ENCODE measurements at regions not wholly inside any gene's neighbourhood (a gene's known extent, or its start where the extent isn't known, plus 50 kb on each side); places are given as distances from the start of the nearest gene placed in this dataset.
A peak's percentile ranks its signal among the peaks of the same experiment; 100 is the strongest.

GRCh38 chr6:141403827-141404226 is 728.9 kb upstream of the GJE1 start:
- Mint-ChIP-seq H3K4me1 (ENCODE audit: low read depth, unreplicated experiment) (no peaks in the 10 kb centered on the region), H3K4me3 (ENCODE audit: unreplicated experiment) (no peak overlapping the region), H3K27ac (ENCODE audit: unreplicated experiment) (no peak overlapping the region), H3K27me3 (ENCODE audit: low read depth, unreplicated experiment) (no peaks in the 10 kb centered on the region), H3K9me3 (ENCODE audit: unreplicated experiment) (peaks cover 4% of the 10 kb centered on the region), H3K36me3 (ENCODE audit: low read depth, unreplicated experiment) (no peaks in the 10 kb centered on the region)
- Histone ChIP-seq H3K9ac (ENCODE audit: low read length) (no peak overlapping the region), H3K27ac (ENCODE audit: low read depth, low read length) (no peak overlapping the region), H3K4me1 (ENCODE audit: insufficient read depth, low read length) (no peaks in the 10 kb centered on the region), H3K36me3 (ENCODE audit: insufficient read depth, low read length) (no peaks in the 10 kb centered on the region), H3K4me3 (ENCODE audit: insufficient read depth, low read depth, low read length) (no peak overlapping the region), H2AFZ (ENCODE audit: low read depth, low read length) (peak overlapping the region; percentile 2), H3K9me3 (ENCODE audit: insufficient read depth, low read depth, low read length) (peaks cover under 1% of the 10 kb centered on the region), H4K20me1 (ENCODE audit: insufficient read depth, low read length) (no peaks in the 10 kb centered on the region), H3K79me2 (ENCODE audit: insufficient read depth, low read length) (no peaks in the 10 kb centered on the region), H3K27me3 (ENCODE audit: insufficient read depth, low read length) (no peaks in the 10 kb centered on the region), H3K4me2 (ENCODE audit: low read length) (no peak overlapping the region)
- FAIRE-seq (no peak), DNase-seq (ENCODE audit: low read depth) (no peak)
- TF ChIP-seq EZH2 (IDR thresholded peaks at IDR 0.05; ENCODE audit: insufficient read depth, low read length) (no peak), CTCF (IDR thresholded peaks at IDR 0.05; ENCODE audit: insufficient read depth, low read depth, low read length) (no peak)

- no peak overlapping the region for H2AFZ ChIP-seq (ENCODE audit: low read depth, low read length)
- no peak overlapping the region for H3K27ac Mint-ChIP-seq (ENCODE audit: unreplicated experiment)
- H3K4me1 Mint-ChIP-seq (ENCODE audit: low read depth, unreplicated experiment), result no peaks in the 10 kb centered on the region
- no peaks in the 10 kb centered on the region for H3K27me3 Mint-ChIP-seq (ENCODE audit: low read depth, unreplicated experiment)
- H3K4me3 ChIP-seq (ENCODE audit: insufficient read depth, low read depth, low read length), result no peak overlapping the region
- H4K20me1 ChIP-seq (ENCODE audit: insufficient read depth, low read length), result no peaks in the 10 kb centered on the region
- H3K36me3 ChIP-seq (ENCODE audit: insufficient read depth, low read length), result no peaks in the 10 kb centered on the region
- H3K27me3 ChIP-seq (ENCODE audit: insufficient read depth, low read length), result no peaks in the 10 kb centered on the region
- H3K4me3 Mint-ChIP-seq (ENCODE audit: unreplicated experiment), result no peak overlapping the region
- H3K27ac ChIP-seq (ENCODE audit: low read depth, low read length), result no peak overlapping the region
- DNase-seq (ENCODE audit: low read depth) (no peak), FAIRE-seq (no peak)
- H3K9me3 Mint-ChIP-seq (ENCODE audit: unreplicated experiment), result no peaks in the 10 kb centered on the region
- TF ChIP-seq EZH2 (IDR thresholded peaks at IDR 0.05; ENCODE audit: insufficient read depth, low read length) (no peak), CTCF (IDR thresholded peaks at IDR 0.05; ENCODE audit: insufficient read depth, low read depth, low read length) (no peak)
- H3K36me3 Mint-ChIP-seq (ENCODE audit: low read depth, unreplicated experiment), result no peaks in the 10 kb centered on the region
- no peaks in the 10 kb centered on the region for H3K9me3 ChIP-seq (ENCODE audit: insufficient read depth, low read depth, low read length)
- no peak overlapping the region for H3K4me2 ChIP-seq (ENCODE audit: low read length)
- no peaks in the 10 kb centered on the region for H3K79me2 ChIP-seq (ENCODE audit: insufficient read depth, low read length)
- no peak overlapping the region for H3K9ac ChIP-seq (ENCODE audit: low read length)
- H3K4me1 ChIP-seq (ENCODE audit: insufficient read depth, low read length), result no peaks in the 10 kb centered on the region
Measured at GRCh38 chr6:141403103-141403502, 729.6 kb upstream of the GJE1 start.

- Mint-ChIP-seq H3K4me3 (ENCODE audit: unreplicated experiment) (no peak overlapping the region), H3K27ac (ENCODE audit: unreplicated experiment) (no peak overlapping the region), H3K4me1 (ENCODE audit: low read depth, unreplicated experiment) (no peaks in the 10 kb centered on the region), H3K36me3 (ENCODE audit: low read depth, unreplicated experiment) (no peaks in the 10 kb centered on the region), H3K9me3 (ENCODE audit: unreplicated experiment) (no peaks in the 10 kb centered on the region), H3K27me3 (ENCODE audit: low read depth, unreplicated experiment) (no peaks in the 10 kb centered on the region)
- no peak overlapping the region for H3K9ac ChIP-seq (ENCODE audit: low read length)
- no peak overlapping the region for H3K27ac ChIP-seq (ENCODE audit: low read depth, low read length)
- no peak overlapping the region for H2AFZ ChIP-seq (ENCODE audit: low read depth, low read length)
- no peak overlapping the region for H3K4me2 ChIP-seq (ENCODE audit: low read length)
- H4K20me1 ChIP-seq (ENCODE audit: insufficient read depth, low read length), result no peaks in the 10 kb centered on the region
- H3K9me3 ChIP-seq (ENCODE audit: insufficient read depth, low read depth, low read length), result no peaks in the 10 kb centered on the region
- FAIRE-seq, result no peak
- no peaks in the 10 kb centered on the region for H3K36me3 ChIP-seq (ENCODE audit: insufficient read depth, low read length)
- no peak overlapping the region for H3K4me3 ChIP-seq (ENCODE audit: insufficient read depth, low read depth, low read length)
- no peaks in the 10 kb centered on the region for H3K4me1 ChIP-seq (ENCODE audit: insufficient read depth, low read length)
- no peaks in the 10 kb centered on the region for H3K79me2 ChIP-seq (ENCODE audit: insufficient read depth, low read length)
- no peaks in the 10 kb centered on the region for H3K27me3 ChIP-seq (ENCODE audit: insufficient read depth, low read length)
- TF ChIP-seq CTCF (IDR thresholded peaks at IDR 0.05; ENCODE audit: insufficient read depth, low read depth, low read length), result no peak
- no peak for DNase-seq (ENCODE audit: low read depth)
Measured at GRCh38 chr6:141402489-141402888, 730.2 kb upstream of the GJE1 start.
